NB4 (cell line): ENCODE measurements at regions not wholly inside any gene's neighbourhood (a gene's known extent, or its start where the extent isn't known, plus 50 kb on each side); places are given as distances from the start of the nearest gene placed in this dataset.

Experiments used
- CTCF ChIP-seq: IDR thresholded peaks from one replicate; pipeline ENCODE4 v1.5.1; 2012; ENCODE audit warnings: low read depth, low read length
- MYC ChIP-seq: IDR thresholded peaks from 2 replicates; pipeline ENCODE4 v1.6.1; 2011; ENCODE audit warnings: low read depth, low read length

- TF ChIP-seq CTCF: no peak
- no peak for TF ChIP-seq MYC
Observed at GRCh38 chr11:119909077-119909476, 180.1 kb upstream of the NECTIN1 start.
